Esophagus (tissue), 2 donors: ENCODE measurements at regions not wholly inside any gene's neighbourhood (a gene's known extent, or its start where the extent isn't known, plus 50 kb on each side); places are given as distances from the start of the nearest gene placed in this dataset.

ENCODE experiments used
- H3K27ac ChIP-seq, 2 donors: one replicate each; pipeline ENCODE4 v1.5.1; 2013; ENCODE audit warnings: low read depth in 2 of 2, mild to moderate bottlenecking in 2 of 2, inconsistent platforms in 1 of 2, low read length in 1 of 2, moderate library complexity in 1 of 2
- H3K27me3 ChIP-seq, 2 donors: one replicate each; pipeline ENCODE4 v1.6.1; 2013; ENCODE audit warnings: low read length in 2 of 2, control low read depth in 1 of 2, mild to moderate bottlenecking in 1 of 2; ENCODE audit not compliant: insufficient read depth in 2 of 2, control insufficient read depth in 1 of 2
- H3K36me3 ChIP-seq, 2 donors: one replicate each; pipeline ENCODE4 v1.6.1; 2013; ENCODE audit warnings: low read length in 1 of 2; ENCODE audit not compliant: control insufficient read depth in 2 of 2, insufficient read depth in 2 of 2
- H3K4me1 ChIP-seq, 2 donors: one replicate each; pipeline ENCODE4 v1.6.1; 2013; ENCODE audit warnings: low read length in 1 of 2; ENCODE audit not compliant: control insufficient read depth in 2 of 2, insufficient read depth in 2 of 2
- H3K4me3 ChIP-seq, 2 donors: one replicate each; pipeline ENCODE4 v1.5.1; 2013; ENCODE audit warnings: low read length in 2 of 2, mild to moderate bottlenecking in 2 of 2, low read depth in 1 of 2, moderate library complexity in 1 of 2
- H3K9me3 ChIP-seq, 2 donors: one replicate each; pipeline ENCODE4 v1.6.1; 2013; ENCODE audit warnings: mild to moderate bottlenecking in 2 of 2, low read depth in 1 of 2, low read length in 1 of 2, moderate library complexity in 1 of 2; ENCODE audit not compliant: control insufficient read depth in 2 of 2, insufficient read depth in 1 of 2
- WGBS, 2 donors: extraction: QIAGEN DNeasy Blood & Tissue Kit; methylation state at CpG; one replicate each; pipeline ENCODE4 v1.1.7; 2013; 5-methylcytosine and 5-hydroxymethylcytosine counted together
- donor health status: healthy with polysubstance abuse.
- donor health status: Bipolar disorder and iron deficiency.

DNA sequence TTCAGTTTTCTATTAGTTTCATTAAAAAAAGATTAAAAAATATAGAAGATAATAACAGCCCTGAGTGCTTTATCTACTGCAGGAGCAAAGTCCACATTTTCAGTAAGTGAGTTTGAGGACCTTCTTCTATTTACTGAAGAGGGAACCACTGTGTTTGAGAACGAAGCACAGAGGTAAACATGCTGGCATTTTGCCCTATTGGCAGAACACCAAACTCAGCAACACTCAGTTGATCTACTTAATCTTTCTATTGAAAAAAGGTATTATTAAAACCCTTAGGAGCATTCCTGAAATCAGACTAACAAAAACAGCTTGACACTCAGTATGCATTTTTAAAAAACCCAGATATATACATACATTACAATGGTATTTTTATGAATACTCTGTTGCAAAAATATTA, 1496.7 kb downstream of the TECRL start:
- Histone ChIP-seq H3K36me3 (no peaks in the 10 kb centered on the region), H3K27me3 (no peaks in the 10 kb centered on the region), H3K9me3 (no peaks in the 10 kb centered on the region), H3K4me1 (no peaks in the 10 kb centered on the region), H3K27ac (no peak overlapping the region), H3K4me3 (no peak overlapping the region)
- 11 to 29% methylated on average over 1 of the region's 1 CpG for WGBS, 2 donors

DNA sequence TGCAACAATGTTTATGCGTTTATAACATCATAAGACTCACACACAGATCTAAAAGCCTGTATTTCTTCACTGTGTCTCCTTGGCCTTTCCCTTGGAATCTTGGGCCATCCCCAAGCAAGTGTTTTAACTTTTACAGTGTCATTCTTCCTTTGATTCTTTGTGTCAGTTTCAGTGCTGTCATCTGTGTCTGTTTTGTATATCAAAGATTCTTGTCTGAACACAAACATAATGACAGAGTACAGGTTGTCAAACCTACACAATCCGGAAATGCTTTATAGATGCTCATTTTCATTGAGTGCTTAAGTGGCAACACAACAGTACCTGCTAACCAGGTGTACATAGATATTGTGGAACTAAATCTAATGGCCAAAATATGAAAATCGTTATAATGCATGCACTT, 1500.0 kb downstream of the TECRL start:
- Histone ChIP-seq H3K36me3 (no peaks in the 10 kb centered on the region), H3K4me3 (no peak overlapping the region), H3K27me3 (no peaks in the 10 kb centered on the region), H3K4me1 (no peaks in the 10 kb centered on the region), H3K27ac (no peak overlapping the region), H3K9me3 (no peaks in the 10 kb centered on the region)
- WGBS, 2 donors, result 69 to 74% methylated on average over 3 of the region's 3 CpGs

DNA sequence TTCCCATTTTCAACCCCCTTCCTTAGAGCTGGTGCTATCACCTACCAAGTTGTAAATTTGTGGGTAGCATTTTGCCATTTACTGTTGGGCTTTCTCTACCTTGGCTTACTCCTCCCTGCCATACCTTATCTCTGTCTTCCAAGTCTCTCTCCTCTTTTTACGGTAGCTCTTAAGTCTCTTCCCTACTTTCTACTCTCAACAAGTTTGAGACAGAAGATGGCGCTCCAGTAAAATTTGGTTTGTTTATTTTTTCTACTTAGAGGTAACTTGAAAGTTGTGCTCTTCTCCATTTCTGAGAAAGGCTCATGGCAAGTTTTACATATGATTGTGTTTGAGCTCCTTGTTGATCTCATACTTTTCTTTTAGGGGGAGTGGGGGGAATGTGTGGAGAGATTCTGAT, 1508.1 kb downstream of the TECRL start:
- no peak overlapping the region for H3K27ac ChIP-seq
- WGBS, 2 donors, result 85% methylated on average over 2 of the region's 2 CpGs
- no peaks in the 10 kb centered on the region for H3K4me1 ChIP-seq
- H3K4me3 ChIP-seq, result no peak overlapping the region
- no peaks in the 10 kb centered on the region for H3K27me3 ChIP-seq
- no peaks in the 10 kb centered on the region for H3K36me3 ChIP-seq
- H3K9me3 ChIP-seq, result peaks cover 11 to 15% of the 10 kb centered on the region in 2 donors

DNA sequence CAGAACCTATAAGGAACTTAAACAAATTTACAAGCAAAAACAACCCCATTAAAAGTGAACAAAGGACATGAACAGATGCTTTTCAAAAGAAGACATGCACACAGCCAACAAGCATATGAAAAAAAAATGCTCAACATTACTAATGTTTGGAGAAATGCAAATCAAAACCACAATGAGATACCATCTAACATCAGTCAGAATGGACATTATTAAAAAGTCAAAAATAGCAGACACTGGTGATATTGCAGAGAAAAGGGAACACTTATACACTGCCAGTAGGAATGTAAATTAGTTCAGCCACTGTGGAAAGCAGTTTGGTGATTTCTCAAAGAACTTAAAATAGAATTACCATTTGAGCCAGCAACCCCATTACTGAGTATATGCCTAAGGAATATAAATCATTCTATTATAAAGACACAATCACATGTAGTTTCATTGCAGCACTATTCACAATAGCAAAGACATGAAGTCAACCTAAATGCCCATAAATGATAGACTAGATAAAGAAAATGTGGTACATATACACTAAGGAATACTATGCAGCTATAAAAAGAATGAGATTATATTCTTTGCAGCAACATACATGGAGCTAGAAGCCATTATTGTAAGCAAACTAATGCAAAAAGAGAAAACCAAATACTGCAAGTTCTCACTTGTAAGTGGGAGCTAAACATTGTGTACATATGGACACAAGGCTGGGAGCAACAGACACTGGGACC, 1509.4 kb downstream of the TECRL start:
- Histone ChIP-seq H3K36me3 (no peaks in the 10 kb centered on the region), H3K27ac (no peak overlapping the region), H3K27me3 (no peaks in the 10 kb centered on the region), H3K4me3 (no peak overlapping the region), H3K4me1 (no peaks in the 10 kb centered on the region), H3K9me3 (peaks cover 11 to 15% of the 10 kb centered on the region in 2 donors)

DNA sequence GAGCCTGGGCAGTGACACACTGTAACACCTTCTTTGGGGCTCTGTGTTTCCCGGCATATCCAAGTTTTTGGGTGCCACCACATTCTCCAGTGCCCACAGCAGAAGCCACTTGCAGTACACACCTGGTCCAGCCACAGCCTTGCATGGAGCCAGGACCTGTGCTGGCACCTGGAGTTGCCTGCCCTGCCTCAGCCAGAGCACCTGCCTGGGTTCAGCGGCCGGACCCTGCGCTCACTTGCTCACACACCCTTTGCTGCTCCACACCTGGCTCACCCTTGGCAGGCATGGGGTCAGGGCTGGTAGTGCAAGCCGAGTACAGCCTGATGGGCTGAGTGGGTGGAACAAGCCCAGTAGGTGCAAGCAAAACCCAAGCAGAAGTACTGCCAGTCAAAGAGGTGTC, 1511.1 kb downstream of the TECRL start:
- WGBS, 2 donors, result 86 to 91% methylated on average over 5 of the region's 5 CpGs
- H3K4me1 ChIP-seq, result no peaks in the 10 kb centered on the region
- no peaks in the 10 kb centered on the region for H3K36me3 ChIP-seq
- peaks cover 11 to 15% of the 10 kb centered on the region in 2 donors for H3K9me3 ChIP-seq
- H3K4me3 ChIP-seq, result no peak overlapping the region
- H3K27me3 ChIP-seq, result no peaks in the 10 kb centered on the region
- no peak overlapping the region for H3K27ac ChIP-seq

DNA sequence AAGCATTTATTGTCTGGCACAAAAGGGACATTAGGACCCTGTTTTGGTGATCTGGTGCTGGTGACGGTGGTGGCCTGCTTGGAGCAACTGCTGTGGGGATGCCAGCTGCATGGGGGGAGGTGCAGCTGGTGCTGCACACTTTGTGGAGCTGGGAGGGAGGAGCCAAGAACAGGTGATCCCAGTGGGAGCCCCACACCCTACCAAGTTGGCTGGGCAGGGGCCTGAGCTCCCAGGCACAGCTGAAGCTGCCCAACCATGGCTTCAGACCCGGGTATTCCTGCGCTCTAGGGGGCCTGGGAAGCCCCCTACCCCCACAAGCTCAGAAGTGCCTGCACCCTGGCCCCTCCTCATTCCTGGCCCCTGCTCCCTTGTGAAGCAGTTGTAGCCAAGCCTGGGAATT, 1512.5 kb downstream of the TECRL start:
- no peaks in the 10 kb centered on the region for H3K36me3 ChIP-seq
- WGBS, 2 donors, result 75% methylated on average over 3 of the region's 3 CpGs
- H3K4me3 ChIP-seq, result no peak overlapping the region
- no peak overlapping the region for H3K27ac ChIP-seq
- H3K9me3 ChIP-seq, result peaks cover 11 to 15% of the 10 kb centered on the region in 2 donors
- no peaks in the 10 kb centered on the region for H3K4me1 ChIP-seq
- H3K27me3 ChIP-seq, result no peaks in the 10 kb centered on the region

DNA sequence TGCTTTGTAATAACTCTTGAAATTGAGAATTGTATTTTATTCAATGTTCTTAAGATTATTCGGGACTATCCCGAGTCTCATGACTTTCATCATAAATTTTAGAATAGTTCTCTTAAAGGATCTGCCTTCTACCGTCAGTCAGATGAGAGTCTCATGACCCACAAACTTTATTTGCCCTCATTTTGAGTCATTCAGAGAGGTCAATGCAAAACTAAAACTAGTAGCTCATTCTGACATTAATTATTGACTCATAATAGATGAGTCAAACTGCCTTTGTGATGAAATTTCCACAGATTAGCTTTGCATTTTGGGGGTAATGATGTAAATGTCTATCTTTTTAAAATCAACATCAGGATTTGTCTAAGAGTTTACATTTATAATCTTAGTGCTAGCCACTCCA, 1527.3 kb downstream of the TECRL start:
- no peaks in the 10 kb centered on the region for H3K9me3 ChIP-seq
- no peaks in the 10 kb centered on the region for H3K4me1 ChIP-seq
- H3K27ac ChIP-seq, result no peak overlapping the region
- WGBS, 2 donors, result 78 to 82% methylated on average over 3 of the region's 3 CpGs
- no peaks in the 10 kb centered on the region for H3K36me3 ChIP-seq
- H3K27me3 ChIP-seq, result no peaks in the 10 kb centered on the region
- H3K4me3 ChIP-seq, result no peak overlapping the region

DNA sequence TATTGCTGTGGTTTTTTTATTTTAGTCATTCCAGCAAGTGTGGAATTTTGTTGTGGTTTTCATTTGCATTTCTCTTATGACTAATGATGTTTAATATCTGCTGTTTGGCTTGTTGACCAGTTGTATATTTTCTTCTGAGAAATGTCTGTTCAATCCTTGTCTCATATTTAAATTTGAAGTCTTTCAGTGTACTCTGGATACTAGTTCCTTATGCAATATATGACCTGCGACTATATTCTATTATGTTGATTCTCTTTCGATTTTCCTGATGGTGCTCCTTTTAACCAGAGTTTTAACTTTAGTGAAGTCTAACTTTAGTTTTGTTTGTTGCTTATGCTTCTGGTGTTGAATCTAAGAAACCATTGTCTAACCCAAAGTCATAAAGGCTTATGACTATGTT, 1528.0 kb downstream of the TECRL start:
- WGBS, 2 donors, result 87 to 91% methylated on average over 2 of the region's 2 CpGs

DNA sequence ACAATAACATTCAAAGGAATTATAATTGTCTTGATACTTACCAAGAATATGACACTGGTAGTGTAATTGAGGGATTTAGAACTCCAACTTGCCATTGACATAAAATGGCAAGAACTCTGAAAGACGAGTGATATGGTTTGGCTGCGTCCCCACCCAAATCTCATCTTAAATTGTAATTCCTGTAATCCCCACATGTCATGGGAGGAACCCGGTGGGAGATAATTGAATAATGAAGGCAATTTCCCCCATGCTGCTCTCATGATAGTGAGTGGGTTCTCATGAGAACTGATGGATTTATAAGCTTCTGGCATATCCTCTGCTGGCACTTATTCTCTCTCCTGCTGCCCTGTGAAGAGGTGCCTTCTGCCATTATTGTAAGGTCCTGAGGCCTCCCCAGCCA, 1536.4 kb downstream of the TECRL start:
- no peak overlapping the region for H3K27ac ChIP-seq
- no peaks in the 10 kb centered on the region for H3K27me3 ChIP-seq
- H3K4me3 ChIP-seq, result no peak overlapping the region
- 84 to 87% methylated on average over 3 of the region's 3 CpGs for WGBS, 2 donors
- no peaks in the 10 kb centered on the region for H3K4me1 ChIP-seq
- H3K36me3 ChIP-seq, result no peaks in the 10 kb centered on the region
- H3K9me3 ChIP-seq, result peaks cover 0 to 3% of the 10 kb centered on the region in 2 donors

More for the DNA sequence above, 1528.0 kb downstream of the TECRL start:
- Histone ChIP-seq H3K36me3 (no peaks in the 10 kb centered on the region), H3K4me3 (no peak overlapping the region), H3K27ac (no peak overlapping the region), H3K9me3 (no peaks in the 10 kb centered on the region), H3K27me3 (no peaks in the 10 kb centered on the region), H3K4me1 (no peaks in the 10 kb centered on the region)

DNA sequence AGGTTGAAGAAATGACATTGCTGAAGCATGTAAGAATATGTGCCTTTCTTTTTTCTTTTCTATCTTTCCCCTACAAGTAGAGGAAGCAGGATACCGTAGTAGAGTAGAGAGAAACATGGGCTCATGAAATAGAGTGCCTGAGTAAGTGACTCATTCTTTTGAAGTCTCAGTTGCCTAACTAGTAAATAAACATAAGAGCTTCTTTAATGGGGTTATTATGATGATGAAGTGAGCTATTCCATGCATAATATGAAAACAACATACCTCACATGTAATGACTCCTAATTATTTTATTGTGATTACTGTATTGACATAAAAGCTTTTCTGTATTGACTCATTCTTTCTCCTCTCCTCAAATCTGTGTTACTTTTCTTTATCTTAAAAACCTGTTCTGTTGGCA, 1538.2 kb downstream of the TECRL start:
- H3K4me1 ChIP-seq, result no peaks in the 10 kb centered on the region
- no peak overlapping the region for H3K27ac ChIP-seq
- peaks cover 0 to 3% of the 10 kb centered on the region in 2 donors for H3K9me3 ChIP-seq
- no peak overlapping the region for H3K4me3 ChIP-seq
- no peaks in the 10 kb centered on the region for H3K27me3 ChIP-seq
- 64 to 72% methylated on average over 1 of the region's 1 CpG for WGBS, 2 donors
- no peaks in the 10 kb centered on the region for H3K36me3 ChIP-seq
